ENCODE measurements at regions not wholly inside any gene's neighbourhood (a gene's known extent, or its start where the extent isn't known, plus 50 kb on each side); places are given as distances from the start of the nearest gene placed in this dataset.

- no peak for TF ChIP-seq CTCF (IDR thresholded peaks at IDR 0.05 in 2 of 3, conservative IDR thresholded peaks at IDR 0.05 in 1 of 3; ENCODE audit: insufficient read depth in 2 of 3, low read depth in 1 of 3, low read length in 3 of 3)
- no peak for TF ChIP-seq CREB1 (IDR thresholded peaks at IDR 0.05)
- TF ChIP-seq CREB1 (CRISPR knock-in tag; IDR thresholded peaks at IDR 0.05): no peak
- TF ChIP-seq TBL1XR1 (IDR thresholded peaks at IDR 0.05; ENCODE audit: low read length in 2 of 2): no peak
- no peak for TF ChIP-seq POLR2A (conservative IDR thresholded peaks at IDR 0.05)
- no peak for TF ChIP-seq ZNF830 (CRISPR knock-in tag; IDR thresholded peaks at IDR 0.05)
Observed at GRCh38 chr4:130449741-130450140, 1353.8 kb downstream of the C4orf33 start.
